Stimulated activated CD4-positive, alpha-beta T cell treated with anti-CD3 and anti-CD28 coated beads, Interleukin-4, amount 100 ng/mL, for 24 hours (primary cell): ENCODE measurements at regions not wholly inside any gene's neighbourhood (a gene's known extent, or its start where the extent isn't known, plus 50 kb on each side); places are given as distances from the start of the nearest gene placed in this dataset.

ENCODE experiments used
- DNase-seq: peaks from one replicate; pipeline ENCODE4 v3.0.0-alpha.2; 2020

DNA sequence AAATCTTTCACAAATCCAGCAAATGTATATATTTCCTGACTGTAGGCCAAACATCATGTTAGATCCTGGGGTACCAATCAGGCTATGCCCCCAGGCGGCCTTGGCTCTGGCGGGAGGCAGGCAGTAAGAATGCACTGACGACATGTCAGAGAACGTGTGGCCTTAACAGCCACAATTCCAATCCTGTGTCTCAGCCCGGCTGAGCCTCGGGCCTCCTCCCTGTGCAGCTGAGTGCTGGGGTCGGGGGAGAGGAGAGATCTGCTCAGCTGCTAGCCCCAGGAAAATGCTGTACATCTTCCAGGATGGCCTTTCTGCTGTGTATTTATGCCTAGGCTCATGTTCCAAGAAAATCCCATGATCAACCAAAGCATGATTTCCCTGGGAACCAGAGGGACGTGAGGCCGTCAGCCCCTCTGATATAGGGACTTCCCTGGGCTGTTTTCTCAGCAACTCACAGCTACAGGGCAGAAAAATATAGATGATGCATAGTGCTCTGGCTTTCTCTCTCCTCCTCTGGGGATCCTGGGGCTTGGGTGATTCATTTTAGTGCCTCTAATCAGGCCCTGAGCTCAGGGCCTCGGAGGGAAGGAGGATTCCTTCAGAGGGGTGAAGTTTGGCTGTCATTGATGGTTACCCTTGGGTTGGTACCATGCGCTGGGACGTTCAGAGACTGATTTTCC is 604.0 kb downstream of the HS3ST4 start:
- DNase-seq: no peak

- DNase-seq: no peak
These were observed 609.8 kb downstream of the HS3ST4 start for GRCh38 chr16:26301516-26301915.

DNA sequence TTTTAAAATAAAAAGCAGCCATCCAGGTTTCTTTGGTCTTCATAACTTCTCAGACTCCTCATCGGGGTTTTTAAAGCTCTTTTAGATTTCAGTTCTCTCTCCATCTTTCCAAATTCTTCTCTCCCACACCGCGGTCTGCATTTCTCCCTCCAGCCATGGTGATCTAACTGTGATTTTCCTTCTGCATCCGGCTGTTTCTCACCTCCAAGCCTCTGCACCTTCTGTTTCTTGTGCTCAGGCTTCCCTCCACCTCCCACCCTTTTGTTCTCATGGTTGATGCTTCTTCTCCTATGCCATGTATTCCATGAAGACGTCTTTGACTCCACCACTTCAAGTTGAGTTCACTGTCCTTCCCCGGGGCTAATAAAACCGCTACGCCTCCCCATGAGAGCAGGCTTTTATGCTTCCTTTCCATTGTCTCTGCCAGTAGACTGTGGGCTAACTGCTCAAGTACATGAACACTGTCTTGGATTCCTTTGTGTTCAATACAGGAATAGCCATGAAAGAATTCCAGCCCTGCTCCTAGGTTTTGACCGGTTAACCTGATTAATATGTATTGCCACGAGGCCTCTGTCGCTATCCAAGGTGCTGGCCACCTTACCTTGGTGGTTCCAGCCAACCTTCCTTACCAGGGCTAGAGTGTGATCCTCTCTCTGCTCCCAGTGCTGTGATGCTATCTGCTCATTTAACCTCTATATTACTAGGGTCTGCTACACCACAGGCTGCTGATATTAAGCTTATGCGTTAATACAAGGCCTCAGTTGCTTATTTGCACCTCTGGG is 625.1 kb downstream of the HS3ST4 start:
- DNase-seq: no peak

GRCh38 chr16:26317885-26318284 is 626.1 kb downstream of the HS3ST4 start:
- no peak for DNase-seq

- no peak for DNase-seq
These were observed 638.9 kb downstream of the HS3ST4 start for GRCh38 chr16:26330654-26331053.

GRCh38 chr16:26334218-26335111 is 642.7 kb downstream of the HS3ST4 start:
- no peak for DNase-seq

DNA sequence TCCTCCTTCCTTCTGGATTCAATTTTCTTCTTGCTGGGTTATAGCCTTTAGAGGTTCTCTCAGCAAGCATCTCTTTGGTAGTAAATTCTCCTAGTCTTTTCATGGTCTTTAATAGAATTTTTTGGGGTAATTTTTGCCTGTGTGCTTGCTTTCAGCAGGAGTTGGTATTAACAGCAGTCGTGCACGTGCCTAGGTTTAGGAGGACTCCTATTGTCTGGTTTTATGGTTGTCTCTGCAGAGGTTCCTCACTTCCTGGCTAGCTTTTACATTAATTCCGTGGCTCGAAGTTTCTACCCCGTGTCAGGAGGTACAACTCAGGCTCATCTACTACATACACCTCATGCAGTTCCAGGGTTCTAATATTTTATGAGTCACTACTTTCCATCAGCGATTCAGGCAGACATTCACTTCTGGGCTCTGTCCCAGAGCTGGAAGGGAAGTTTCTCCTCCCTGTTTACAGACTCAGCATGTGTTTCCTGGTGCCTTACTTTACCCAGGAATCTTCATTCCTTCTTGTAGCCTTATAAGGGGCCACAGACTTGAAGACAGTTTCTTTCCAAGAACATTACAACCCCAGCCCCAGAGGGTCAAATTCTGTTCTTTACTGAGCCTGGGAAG is 643.6 kb downstream of the HS3ST4 start:
- no peak for DNase-seq

DNA sequence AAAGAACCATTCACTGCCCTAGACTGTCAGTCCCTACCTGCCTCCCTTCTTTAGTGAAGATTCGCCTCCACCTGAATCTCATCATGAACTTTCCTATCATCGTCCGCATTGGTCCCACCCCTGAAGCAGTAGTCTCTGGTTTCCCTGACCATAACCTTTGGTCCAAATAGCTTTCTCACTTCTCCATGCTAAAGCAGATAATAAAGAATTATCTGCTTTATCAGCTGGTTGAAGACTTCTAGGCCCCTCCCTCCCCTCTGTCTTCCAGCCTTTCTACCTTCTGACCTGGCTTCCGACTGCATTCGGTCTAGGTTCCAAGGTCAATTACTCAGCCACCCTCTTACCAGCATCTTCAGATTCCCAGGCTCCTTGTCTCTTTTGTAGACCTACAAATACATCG is 650.9 kb downstream of the HS3ST4 start:
- DNase-seq: no peak

DNA sequence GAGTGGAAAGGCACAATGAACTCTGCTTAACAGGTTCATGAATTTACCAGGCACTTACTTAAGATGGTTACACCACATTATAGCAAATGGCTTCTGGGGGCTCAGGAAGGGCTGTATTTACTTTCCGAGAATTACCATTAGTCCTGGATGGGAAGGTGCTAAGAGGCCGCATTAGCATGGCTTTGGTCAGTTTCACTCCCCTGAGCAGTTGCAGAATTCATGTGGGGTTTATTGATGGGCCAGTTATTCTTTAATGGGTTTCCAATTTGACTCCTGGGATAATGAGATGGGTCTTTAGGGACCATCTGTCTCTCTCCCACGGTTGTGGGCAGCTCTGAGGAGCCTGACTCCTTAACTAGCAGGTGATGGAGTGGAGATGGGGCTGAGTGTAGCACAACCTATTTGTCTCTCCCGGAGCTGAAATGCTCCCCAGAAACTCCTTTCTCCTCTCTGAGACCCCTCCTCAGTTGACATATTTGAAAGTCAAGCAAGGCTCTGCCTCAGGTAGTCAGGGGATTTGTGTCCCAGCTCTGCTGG is 652.5 kb downstream of the HS3ST4 start:
- DNase-seq: no peak

DNA sequence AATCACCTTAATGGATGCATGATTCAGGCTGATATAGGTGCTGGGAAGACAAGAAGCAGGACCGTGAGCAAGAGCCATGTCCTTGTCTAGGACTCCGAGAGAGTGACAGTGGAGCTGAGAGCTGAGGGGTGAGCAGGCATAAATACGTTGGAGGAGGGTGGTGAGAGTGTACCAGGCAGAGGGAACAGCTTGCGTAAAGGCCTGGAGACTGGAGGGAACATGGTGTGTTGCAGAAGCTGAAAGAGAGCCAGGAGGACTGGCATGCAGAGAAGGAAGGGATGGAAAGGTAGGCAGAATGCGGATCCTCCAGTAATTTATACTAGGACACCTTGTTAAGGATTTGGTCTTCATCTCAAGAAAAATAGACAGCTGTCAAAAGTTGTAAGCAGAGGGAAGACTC is 653.2 kb downstream of the HS3ST4 start:
- no peak for DNase-seq

- no peak for DNase-seq
These were observed 654.2 kb downstream of the HS3ST4 start for GRCh38 chr16:26345966-26346365.

DNA sequence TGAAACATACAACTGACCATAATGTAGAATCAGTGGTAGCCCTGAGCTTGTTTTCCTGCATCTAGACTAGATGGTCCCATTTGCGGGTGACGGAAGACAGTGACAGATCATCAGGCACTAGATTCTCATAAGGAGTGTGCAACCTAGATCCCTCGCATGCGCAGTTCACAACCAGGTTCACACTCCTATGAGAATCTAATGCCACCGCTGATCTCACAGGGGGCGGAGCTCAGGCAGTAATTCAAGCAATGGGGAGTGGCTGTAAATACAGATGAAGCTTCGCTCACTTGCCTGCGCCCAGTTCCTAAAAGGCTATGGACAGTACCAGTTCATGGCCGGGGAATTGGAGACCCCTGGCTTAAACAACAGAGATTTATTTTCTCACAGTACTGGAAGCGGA is 656.3 kb downstream of the HS3ST4 start:
- no peak for DNase-seq

DNA sequence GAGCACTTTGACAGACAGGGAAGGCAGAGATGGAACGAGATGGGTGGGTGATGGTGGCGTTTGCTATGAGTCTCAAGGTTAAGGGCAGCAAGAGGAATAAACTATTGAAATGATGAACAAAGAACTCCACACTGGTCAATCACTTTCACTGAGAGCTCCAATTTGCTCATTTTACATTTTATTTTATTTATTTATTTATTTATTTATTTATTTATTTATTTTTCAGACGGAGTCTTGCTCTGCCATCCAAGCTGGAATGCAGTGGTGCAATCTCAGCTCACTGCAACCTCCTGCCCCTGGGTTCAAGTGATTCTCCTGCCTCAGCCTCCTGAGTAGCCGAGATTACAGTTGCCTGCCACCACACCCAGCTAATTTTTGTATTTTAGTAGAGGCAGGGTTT is 669.1 kb downstream of the HS3ST4 start:
- DNase-seq: no peak

DNA sequence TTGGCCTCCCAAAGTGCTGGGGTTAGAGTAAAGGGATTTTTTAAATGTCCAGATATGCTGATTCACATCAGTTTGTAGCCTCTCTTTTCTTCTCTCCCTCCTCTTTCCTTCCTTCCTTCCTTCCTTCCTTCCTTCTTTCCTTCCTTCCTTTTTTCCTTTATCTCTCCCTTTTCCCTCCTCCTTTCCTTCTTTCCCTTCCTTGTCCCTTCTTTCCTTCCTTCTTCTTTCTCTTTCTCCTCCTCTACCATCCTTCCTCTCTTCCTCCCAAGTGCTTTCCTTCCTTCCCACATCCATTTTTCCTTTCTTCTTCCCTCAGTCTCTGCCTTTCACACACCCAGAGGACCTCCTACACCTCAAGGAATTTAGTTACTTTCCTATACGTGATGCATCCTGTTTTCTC is 671.8 kb downstream of the HS3ST4 start:
- no peak for DNase-seq

- DNase-seq: no peak
These were observed 673.6 kb downstream of the HS3ST4 start for GRCh38 chr16:26365161-26365940.

DNA sequence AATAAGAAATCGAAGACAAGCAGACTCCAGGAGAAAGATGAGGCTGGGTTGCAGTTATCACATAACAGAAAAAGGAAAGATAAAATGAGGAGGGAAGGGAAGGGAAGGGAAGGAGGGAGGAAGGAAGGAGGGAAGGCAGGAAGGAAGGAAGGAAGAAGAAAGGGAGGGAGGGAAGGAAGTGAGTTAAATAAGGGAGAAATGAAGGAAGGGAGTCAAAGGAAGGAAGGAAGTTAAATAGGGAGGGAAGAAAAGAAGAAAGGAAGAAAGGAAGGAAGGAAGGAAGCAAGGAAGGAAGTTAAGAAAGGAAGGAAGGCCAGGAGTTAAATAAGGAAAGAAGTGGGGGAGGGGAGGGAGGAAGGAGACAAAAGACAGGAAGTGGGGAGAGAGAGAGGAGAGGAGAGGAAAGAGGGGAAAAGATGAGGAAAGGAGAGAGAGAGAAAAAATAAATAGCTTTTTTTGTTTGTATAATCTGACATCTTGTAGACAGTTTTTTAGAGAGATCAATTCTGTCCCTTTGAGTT is 679.6 kb downstream of the HS3ST4 start:
- DNase-seq: no peak

GRCh38 chr16:26374279-26374925 is 682.6 kb downstream of the HS3ST4 start:
- DNase-seq: no peak

DNA sequence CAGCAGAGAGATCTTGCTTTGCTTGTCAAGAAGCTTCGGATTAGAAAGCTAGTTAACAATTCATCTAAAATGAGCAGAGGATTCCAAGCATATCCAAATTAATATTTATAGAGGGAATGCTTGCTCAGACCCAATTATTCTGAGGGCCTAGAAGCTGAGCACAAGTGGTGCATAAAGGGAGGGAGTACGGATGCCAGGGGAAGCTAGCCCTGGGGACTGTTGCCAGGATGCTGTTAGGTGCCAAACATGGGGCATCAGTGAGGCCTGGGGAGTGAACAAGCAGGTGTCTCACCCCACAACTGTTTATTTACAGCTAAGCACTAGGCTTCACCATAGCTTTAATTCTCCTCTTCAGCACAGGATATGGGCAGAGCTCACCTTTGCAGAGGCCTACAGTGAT is 684.1 kb upstream of the C16orf82 start:
- no peak for DNase-seq

- DNase-seq: no peak
These were observed 680.6 kb upstream of the C16orf82 start for GRCh38 chr16:26386096-26386495.

- DNase-seq: no peak
These were observed 674.9 kb upstream of the C16orf82 start for GRCh38 chr16:26391833-26392232.

GRCh38 chr16:26394409-26394808 is 672.3 kb upstream of the C16orf82 start:
- DNase-seq: no peak
